ENCODE measurements at regions not wholly inside any gene's neighbourhood (a gene's known extent, or its start where the extent isn't known, plus 50 kb on each side); places are given as distances from the start of the nearest gene placed in this dataset.
"Not testable (repeated sequence)": the region's sequence is repeated elsewhere in the genome, so short reads cannot be mapped to it uniquely, and the experiment has no call there.

DNA sequence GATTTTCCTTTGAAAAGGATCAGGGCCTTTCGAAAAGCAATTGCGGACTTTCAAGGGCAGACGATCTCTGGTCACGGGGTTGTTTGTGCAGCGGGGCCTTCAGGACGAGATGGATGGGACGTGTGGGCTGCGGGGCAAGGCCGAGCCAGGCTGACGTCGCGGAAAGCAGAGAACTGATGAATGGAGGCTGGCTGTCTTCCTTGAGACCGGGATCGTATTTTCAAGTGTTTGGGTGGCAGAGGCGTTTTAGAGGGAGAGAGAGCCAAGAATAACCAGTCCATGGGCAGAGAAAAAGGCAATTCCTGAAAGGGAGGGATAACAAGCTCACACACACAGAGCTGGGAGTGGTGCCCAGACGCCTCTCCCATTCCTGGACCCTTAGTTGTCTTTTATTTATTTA is 138.9 kb upstream of the USP29 start:
- no peak for DNase-seq

DNA sequence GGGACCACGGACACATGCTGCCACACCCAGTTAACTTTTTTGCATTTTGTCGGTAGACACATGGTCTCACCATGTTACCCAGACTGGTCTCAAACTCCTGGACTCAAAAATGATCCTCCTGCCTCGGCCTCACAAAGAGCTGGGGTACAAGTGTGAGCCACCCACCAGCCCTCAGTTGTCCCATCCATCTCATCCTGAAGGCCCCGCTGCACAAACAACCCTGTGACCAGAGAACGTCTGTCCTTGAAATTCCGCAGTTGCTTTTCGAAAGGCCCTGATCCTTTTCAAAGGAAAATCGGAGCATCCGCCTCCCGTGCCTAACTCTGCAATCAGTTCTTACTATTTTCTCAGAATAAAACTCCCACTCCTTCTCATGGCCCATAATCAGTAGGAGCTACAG is 138.3 kb upstream of the USP29 start:
- DNase-seq, result not testable (repeated sequence)

GRCh38 chr19:56983171-56983570 is 136.6 kb upstream of the USP29 start:
- no peak for DNase-seq

DNA sequence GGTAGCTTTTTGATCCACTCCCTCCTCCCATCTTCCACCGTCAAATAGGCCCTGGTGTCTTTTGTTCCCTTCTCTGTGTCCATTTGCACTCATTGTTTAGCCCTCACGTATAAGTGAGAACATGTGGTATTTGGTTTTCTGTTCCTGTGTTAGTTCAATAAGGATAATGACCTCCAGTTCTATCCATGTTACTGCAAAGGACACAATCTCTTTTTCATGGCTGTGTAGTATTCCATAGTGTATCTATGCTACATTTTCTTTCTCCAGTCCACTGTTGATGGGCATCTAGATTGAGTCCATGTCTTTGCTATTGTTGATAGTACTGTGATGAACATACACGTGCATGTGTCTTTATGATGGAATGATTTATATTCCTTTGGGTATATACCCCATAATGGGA is 136.0 kb upstream of the USP29 start:
- DNase-seq, result no peak

DNA sequence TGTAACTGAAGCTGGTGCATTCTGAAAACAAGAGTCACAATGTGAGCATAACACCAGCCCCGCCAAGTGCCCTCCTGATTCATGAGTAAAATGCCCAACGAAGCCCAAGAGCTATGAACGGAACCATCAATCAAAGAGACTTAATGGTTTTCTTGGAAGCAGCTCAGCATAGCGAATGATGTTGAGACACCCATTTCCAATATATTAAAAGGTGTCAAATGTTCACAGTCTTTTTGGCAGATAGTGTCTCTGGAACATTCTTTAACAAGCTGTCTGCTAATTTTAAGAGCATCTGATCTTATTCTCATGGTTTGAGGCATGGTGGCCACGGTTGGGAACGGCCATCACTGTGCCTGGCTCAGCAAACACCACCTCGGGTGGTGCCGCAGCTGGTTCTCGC is 133.4 kb upstream of the USP29 start:
- no peak for DNase-seq

GRCh38 chr19:56987184-56987583 is 132.6 kb upstream of the USP29 start:
- no peak for DNase-seq

DNA sequence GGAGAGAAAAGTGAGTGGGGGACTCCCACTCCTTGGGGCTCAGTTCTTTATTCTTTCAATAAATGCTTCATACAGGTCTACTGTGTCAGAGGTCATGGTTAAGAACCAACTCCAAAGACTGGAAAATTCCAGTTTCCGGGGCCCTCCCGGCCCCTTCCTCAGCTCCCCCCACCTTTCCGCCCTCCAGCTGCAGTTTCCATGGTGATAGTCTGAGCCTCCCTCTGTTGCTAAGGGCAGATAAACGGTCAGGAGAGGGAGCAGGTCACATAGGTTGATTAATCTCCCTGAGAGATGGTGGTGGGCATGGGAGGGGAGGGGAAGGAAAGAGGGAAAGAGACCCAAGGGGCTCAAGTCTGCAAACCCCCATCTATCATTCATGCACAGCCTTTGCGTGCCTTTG is 131.5 kb upstream of the USP29 start:
- no peak for DNase-seq

DNA sequence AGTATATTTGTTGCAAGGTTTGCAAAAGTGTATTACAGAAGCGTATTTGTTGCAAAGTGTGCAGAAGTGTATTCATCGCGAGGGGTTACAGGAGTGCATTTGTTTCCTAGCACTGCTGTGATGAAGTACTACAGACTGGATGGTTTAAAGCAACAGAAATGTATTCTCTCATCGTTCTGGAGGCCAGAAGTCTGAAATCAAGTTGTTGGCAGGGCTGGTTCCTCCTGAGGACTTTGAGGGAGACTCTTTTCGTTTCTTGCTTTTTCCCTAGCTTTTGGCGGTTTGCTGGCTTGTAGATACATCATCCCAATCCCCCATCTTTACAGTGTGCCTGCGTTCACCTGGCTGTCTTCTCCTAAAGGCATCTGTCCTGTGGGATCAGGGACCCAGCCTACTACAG is 127.9 kb upstream of the USP29 start:
- no peak for DNase-seq

DNA sequence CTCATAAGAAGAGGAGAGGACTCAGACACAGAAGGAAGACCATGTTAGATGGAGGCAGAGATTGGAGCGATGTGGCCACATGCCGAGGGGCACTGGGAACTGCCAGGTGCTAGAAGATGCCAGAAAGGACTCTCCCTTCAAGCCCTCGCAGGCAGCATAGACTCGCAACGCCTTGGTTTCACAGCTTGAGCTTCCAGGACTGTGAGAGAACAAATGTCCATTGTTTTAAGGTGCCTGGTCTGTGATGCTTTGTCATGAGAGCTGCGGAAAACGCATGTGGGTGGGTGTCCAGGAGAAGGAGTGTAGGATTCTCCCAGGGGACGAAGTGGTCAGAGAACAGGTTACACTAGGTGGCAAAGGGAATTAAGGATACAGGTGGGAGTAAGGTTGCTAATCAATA is 125.9 kb upstream of the USP29 start:
- DNase-seq, result no peak

DNA sequence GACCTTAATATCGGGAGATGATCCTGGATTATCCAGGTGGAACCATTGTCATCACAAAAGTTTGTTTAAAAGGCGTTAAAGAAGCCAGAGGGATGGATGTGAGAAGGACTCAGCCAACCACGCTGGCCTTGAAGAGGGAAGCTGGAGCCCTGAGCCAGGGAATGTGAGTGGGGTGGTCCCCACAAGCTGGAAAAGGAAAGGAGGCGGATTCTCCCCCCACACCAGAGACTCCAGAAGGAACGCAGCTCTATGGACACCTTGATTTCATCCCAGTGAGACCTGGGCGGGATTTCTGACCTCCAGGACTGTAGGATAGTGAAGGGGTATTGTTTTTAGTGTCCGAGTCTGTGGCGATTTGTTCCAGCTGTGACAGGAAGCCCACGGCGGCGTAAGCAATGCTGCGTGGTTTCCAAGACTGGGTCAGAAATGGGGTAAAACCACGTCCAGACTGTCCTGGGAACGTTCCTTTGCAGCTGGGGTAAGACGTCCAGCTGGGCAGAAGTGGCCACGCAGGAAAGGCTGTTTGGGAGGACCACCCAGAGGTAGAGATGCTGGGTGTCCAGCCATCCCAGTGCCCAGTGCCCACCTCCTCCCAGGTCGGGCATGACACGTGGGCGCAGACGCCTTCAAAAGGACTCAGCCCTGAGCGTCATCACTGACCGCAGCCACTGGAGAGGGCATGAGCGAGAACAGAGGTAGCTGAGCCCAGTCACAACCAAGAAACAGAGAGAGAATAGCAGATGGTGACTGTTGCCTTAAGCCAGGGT is 125.4 kb upstream of the USP29 start:
- no peak for DNase-seq

DNA sequence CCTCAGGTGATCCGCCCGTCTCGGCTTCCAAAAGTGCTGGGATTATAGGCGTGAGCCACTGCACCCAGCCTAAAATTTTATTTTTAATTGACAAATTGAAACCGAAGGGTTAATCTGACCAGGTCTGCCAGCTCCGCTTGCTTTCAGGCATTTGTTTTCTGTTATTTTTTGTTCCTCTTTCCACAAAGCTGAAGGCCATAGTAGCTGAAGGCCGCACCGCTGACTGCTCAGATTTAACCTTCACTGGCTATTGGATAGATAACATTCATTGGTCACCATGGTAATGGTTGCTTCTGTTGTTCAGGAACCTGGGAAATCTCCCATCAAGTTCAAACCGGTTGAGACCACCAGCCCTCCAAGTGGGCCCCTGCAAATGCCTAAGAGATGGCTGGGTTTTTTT is 124.5 kb upstream of the USP29 start:
- DNase-seq, result no peak

GRCh38 chr19:57002195-57002601 is 117.6 kb upstream of the USP29 start:
- no peak for DNase-seq

- no peak for DNase-seq
These were observed 117.1 kb upstream of the USP29 start for GRCh38 chr19:57002710-57003109.

DNA sequence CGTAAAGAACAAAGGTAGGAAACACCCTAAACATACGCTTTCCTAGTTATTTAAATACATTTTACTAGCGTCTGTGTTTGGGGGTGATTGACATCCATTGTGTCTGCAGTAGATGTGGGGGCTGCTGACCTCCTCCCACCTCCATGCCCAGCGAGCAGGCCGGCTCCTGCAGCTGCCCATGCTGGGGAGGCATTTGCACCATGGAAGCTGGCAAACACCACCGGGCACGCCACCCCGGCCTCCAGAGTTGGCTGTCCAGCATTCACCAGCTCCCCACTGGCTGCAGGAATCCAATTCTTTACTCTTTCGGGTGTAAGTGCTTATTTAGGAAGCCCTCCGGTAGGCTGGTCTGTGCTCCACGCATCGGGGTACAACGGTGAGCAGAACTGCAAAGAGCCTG is 115.4 kb upstream of the USP29 start:
- DNase-seq, result no peak

GRCh38 chr19:57008432-57008831 is 111.4 kb upstream of the USP29 start:
- DNase-seq, result no peak

DNA sequence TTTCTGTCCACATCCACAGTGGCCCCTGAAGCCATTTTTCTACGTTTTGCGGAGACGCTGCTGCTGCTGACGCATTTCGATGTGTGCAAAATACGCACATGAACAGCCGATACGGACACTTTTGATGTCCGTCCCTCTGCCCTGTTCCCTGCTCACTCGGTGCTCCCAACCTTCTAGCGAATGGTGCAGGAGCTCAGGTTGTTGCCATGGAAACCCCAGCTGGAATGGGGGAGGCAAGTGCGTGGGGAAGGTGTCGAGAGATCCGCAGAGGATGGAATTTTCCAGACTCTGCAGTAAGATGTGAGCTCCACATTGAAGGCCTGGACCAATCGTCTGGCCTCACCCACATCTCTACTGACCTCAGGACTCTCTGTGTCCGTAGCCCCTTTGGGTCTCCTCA is 109.2 kb upstream of the USP29 start:
- DNase-seq, result no peak

DNA sequence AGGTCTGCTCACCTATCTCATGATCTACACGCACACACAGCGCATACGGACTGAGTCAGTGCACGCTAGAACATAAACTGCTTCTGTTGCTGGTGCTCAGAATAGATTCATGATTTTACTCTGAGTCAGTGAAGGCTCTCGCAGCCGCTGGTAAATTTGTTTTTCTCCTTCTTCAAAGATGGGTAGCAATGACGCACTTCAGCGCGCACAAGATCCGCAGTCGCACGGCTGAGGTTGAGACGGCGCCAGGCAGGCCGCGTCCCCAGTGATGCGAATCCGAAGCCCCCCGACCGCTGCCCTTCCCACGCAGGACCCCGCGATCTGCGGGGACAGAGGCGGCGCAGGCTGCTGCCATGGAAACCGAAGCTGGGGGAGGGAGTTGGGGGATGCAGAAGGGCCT is 103.7 kb upstream of the USP29 start:
- DNase-seq, result no peak

DNA sequence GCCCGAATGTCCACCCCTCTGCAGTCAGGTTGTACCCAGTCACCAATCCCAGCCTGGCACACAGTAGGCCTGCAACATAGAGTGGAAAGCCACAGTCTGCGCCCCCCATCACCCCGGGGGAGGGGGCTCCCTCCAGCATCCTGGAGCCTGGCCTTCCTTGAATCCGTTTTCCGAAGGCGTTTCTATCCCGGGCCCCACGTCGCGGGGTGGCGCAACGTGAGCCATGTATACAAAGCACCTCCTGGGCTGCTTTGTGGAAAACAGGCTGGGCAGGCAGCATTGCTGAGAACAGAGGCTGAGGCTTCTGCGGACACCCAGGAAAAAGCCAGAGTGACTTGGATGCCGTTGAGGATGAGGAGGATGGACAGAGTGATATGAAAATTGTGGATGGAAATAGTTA is 103.3 kb upstream of the USP29 start:
- no peak for DNase-seq

- DNase-seq, result no peak
These were observed 94.3 kb upstream of the USP29 start for GRCh38 chr19:57025491-57025890.

DNA sequence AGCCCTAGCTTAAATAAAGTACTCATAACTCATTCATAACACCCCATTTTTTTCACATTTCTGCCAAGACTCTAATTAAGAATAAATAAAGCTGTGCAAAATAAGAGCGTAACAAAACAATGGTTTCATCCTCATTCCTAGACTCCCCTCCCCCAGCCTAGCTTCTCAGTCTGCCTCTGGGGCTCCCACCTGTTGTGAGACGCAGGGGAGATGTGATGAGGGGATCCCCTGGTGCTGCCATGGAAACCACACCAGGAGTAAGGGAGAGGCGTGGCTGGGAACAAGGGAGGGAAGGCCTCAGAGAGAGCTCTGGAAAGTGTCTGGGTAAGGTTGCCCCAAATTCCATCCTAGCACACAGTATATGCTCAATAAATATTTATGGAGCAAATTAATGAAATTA is 93.3 kb upstream of the USP29 start:
- no peak for DNase-seq

- no peak for DNase-seq
These were observed 92.4 kb upstream of the USP29 start for GRCh38 chr19:57027360-57027759.

DNA sequence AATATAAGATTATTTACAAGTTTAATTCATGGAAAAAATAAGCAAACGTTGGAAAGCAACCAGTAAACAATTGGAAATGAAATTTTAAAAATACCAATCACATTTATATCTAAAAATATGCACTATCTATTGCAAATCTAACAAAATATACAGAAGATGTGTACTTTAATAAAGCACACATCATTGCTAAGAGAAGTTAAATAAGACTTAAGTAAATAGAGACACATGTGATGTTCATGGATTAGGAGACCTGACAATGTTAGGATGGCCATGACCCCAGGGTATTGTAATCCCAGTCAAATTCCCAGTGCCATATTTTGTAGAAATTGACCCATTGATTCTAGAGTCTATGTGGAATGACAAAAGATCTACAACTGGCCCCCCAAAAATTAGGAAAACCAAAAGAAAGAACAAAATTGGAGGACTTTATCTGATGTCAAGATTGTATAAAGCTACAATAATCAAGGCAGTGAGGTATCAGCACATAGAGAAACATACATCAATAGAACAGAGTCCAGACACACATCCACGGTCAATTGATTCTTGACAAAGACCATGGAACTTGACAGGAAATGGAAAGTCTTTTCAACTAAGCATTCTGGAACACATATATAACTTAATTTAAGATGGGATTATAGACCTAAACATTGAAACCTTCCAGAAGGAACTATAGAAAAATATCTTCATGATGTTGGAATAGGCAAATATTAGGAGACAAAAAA is 90.8 kb upstream of the USP29 start:
- no peak for DNase-seq

- no peak for DNase-seq
These were observed 88.7 kb upstream of the USP29 start for GRCh38 chr19:57031106-57031505.

DNA sequence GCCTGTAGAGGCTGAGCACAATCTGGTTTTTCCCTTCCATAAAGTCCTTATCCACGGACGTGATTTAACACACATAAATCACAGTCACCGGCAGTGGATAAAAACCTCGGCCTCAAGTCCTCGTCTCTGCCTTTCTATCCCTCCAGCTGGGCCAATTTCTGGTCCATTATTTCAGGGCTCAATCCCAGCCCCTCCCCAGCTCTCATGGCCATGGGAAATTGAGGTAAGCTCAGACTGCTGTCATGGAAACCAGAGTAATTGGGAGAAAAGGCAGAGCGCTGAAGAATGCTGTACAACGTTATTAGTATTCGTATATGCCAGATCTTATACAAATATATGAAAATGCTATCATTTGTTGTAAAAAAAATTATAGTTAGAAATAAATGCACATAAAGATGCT is 86.2 kb upstream of the USP29 start:
- no peak for DNase-seq

- DNase-seq, result no peak
These were observed 85.2 kb upstream of the USP29 start for GRCh38 chr19:57034544-57034943.

Data from DMS79 treated with DMSO at 0.1 percent for 48 hours (cell line).